GM12878 (cell line): ENCODE measurements at regions not wholly inside any gene's neighbourhood (a gene's known extent, or its start where the extent isn't known, plus 50 kb on each side); places are given as distances from the start of the nearest gene placed in this dataset.

Source experiments
- CREB1 ChIP-seq: IDR thresholded peaks from 2 replicates; pipeline ENCODE4 v1.6.1; 2012; ENCODE audit warnings: low read depth, mild to moderate bottlenecking, inconsistent platforms
- GABPA ChIP-seq: IDR thresholded peaks from 2 replicates; pipeline ENCODE4 v1.6.1; 2014; ENCODE audit warnings: antibody characterized with exemption, low read depth, mild to moderate bottlenecking, inconsistent platforms
- NRF1 ChIP-seq: conservative IDR thresholded peaks from 2 replicates; pipeline ENCODE4 v1.6.1; 2011; ENCODE audit warnings: mild to moderate bottlenecking, low read depth, low read length, improper control_type of control experiment
- SRF ChIP-seq, 2 experiments: IDR thresholded peaks; 2 replicates each; pipeline ENCODE4 v1.6.1; 2011; ENCODE audit warnings: low read depth in 2 of 2, low read length in 2 of 2, mild to moderate bottlenecking in 1 of 2, moderate library complexity in 1 of 2
- TF ChIP-seq, protein P1 (sequence below): IDR thresholded peaks from 2 replicates; pipeline ENCODE4 v1.6.1; 2012; ENCODE audit warnings: mild to moderate bottlenecking, low read depth, low read length
- TF ChIP-seq, protein P2 (sequence below): IDR thresholded peaks from 2 replicates; pipeline ENCODE4 v1.6.1; 2012; ENCODE audit warnings: improper control_type of control experiment, low read depth, low read length; ENCODE audit not compliant: insufficient replicate concordance
- TF ChIP-seq, protein P3 (sequence below): IDR thresholded peaks from 2 replicates; pipeline ENCODE4 v1.6.1; 2011; ENCODE audit warnings: low read depth, mild to moderate bottlenecking, low read length, moderate library complexity, borderline replicate concordance; ENCODE audit errors: extremely low read depth
- TF ChIP-seq, protein P4 (sequence below): IDR thresholded peaks from 2 replicates; pipeline ENCODE4 v1.6.1; 2011; ENCODE audit warnings: borderline replicate concordance, low read depth, mild to moderate bottlenecking, moderate library complexity, low read length; ENCODE audit not compliant: insufficient read depth, poor library complexity, severe bottlenecking

DNA sequence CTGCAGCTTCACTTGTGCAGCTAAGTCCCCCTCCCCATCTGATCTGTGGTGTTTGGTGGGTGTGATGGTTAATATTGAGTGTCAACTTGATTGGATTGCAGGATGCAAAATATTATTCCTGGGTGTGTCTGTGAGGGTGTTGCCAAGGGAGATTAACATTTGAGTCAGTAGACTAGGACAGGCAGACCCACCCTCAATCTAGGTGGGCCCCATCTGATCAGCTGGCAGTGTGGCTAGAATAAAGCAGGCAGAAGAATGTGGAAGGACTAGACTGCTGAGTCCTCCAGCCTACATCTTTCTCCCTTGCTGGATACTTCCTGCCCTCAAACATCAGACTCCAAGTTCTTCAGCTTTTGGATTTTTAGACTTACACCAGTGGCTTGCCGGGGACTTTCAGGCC lies 103.5 kb upstream of the BOD1L1 start (continued):
- TF ChIP-seq, protein P1, sequence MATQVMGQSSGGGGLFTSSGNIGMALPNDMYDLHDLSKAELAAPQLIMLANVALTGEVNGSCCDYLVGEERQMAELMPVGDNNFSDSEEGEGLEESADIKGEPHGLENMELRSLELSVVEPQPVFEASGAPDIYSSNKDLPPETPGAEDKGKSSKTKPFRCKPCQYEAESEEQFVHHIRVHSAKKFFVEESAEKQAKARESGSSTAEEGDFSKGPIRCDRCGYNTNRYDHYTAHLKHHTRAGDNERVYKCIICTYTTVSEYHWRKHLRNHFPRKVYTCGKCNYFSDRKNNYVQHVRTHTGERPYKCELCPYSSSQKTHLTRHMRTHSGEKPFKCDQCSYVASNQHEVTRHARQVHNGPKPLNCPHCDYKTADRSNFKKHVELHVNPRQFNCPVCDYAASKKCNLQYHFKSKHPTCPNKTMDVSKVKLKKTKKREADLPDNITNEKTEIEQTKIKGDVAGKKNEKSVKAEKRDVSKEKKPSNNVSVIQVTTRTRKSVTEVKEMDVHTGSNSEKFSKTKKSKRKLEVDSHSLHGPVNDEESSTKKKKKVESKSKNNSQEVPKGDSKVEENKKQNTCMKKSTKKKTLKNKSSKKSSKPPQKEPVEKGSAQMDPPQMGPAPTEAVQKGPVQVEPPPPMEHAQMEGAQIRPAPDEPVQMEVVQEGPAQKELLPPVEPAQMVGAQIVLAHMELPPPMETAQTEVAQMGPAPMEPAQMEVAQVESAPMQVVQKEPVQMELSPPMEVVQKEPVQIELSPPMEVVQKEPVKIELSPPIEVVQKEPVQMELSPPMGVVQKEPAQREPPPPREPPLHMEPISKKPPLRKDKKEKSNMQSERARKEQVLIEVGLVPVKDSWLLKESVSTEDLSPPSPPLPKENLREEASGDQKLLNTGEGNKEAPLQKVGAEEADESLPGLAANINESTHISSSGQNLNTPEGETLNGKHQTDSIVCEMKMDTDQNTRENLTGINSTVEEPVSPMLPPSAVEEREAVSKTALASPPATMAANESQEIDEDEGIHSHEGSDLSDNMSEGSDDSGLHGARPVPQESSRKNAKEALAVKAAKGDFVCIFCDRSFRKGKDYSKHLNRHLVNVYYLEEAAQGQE = no peak
- TF ChIP-seq, protein P2, sequence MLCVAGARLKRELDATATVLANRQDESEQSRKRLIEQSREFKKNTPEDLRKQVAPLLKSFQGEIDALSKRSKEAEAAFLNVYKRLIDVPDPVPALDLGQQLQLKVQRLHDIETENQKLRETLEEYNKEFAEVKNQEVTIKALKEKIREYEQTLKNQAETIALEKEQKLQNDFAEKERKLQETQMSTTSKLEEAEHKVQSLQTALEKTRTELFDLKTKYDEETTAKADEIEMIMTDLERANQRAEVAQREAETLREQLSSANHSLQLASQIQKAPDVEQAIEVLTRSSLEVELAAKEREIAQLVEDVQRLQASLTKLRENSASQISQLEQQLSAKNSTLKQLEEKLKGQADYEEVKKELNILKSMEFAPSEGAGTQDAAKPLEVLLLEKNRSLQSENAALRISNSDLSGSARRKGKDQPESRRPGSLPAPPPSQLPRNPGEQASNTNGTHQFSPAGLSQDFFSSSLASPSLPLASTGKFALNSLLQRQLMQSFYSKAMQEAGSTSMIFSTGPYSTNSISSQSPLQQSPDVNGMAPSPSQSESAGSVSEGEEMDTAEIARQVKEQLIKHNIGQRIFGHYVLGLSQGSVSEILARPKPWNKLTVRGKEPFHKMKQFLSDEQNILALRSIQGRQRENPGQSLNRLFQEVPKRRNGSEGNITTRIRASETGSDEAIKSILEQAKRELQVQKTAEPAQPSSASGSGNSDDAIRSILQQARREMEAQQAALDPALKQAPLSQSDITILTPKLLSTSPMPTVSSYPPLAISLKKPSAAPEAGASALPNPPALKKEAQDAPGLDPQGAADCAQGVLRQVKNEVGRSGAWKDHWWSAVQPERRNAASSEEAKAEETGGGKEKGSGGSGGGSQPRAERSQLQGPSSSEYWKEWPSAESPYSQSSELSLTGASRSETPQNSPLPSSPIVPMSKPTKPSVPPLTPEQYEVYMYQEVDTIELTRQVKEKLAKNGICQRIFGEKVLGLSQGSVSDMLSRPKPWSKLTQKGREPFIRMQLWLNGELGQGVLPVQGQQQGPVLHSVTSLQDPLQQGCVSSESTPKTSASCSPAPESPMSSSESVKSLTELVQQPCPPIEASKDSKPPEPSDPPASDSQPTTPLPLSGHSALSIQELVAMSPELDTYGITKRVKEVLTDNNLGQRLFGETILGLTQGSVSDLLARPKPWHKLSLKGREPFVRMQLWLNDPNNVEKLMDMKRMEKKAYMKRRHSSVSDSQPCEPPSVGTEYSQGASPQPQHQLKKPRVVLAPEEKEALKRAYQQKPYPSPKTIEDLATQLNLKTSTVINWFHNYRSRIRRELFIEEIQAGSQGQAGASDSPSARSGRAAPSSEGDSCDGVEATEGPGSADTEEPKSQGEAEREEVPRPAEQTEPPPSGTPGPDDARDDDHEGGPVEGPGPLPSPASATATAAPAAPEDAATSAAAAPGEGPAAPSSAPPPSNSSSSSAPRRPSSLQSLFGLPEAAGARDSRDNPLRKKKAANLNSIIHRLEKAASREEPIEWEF = no peak
- TF ChIP-seq, protein P3, sequence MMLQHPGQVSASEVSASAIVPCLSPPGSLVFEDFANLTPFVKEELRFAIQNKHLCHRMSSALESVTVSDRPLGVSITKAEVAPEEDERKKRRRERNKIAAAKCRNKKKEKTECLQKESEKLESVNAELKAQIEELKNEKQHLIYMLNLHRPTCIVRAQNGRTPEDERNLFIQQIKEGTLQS = no peak
- TF ChIP-seq, protein P4, sequence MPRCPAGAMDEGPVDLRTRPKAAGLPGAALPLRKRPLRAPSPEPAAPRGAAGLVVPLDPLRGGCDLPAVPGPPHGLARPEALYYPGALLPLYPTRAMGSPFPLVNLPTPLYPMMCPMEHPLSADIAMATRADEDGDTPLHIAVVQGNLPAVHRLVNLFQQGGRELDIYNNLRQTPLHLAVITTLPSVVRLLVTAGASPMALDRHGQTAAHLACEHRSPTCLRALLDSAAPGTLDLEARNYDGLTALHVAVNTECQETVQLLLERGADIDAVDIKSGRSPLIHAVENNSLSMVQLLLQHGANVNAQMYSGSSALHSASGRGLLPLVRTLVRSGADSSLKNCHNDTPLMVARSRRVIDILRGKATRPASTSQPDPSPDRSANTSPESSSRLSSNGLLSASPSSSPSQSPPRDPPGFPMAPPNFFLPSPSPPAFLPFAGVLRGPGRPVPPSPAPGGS = no peak
- TF ChIP-seq CREB1 = no peak
- no peak for TF ChIP-seq GABPA
- TF ChIP-seq NRF1 = no peak
- TF ChIP-seq SRF (IDR thresholded peaks at IDR 0.05; ENCODE audit: low read depth in 2 of 2, low read length in 2 of 2) = no peak
